ENCODE measurements at regions not wholly inside any gene's neighbourhood (a gene's known extent, or its start where the extent isn't known, plus 50 kb on each side); places are given as distances from the start of the nearest gene placed in this dataset.
A peak's percentile ranks its signal among the peaks of the same experiment; 100 is the strongest.

DNA sequence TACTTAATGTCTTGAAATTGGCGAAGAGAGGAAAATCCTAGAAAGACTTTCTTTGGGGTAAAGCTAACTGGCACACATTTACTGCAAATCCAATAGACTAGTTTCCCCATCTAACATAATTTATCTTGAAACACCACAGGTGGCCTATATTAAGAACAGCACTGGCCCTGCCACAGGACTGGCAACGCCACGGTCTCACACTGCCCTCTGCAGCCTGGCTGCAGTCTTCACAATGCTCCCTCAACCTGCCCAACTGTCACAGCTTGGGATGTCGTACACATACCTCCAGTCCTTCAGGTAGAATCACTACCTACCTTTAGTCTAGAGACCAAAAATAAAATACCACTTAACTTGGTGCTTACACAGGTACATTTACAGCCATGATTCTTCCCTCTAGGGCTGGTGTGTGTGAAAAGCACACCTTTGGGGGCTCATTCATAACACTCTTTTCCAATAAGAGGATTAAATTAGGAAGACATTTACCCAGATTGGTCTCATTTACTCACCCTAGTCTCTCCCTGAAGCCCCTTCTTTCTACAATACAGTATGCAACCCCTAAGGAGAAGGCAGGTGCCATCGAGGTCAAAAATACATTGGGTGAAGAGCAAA, 222.2 kb downstream of the C1D start:
- no peaks in the 10 kb centered on the region for H3K4me1 ChIP-seq (ENCODE audit: control insufficient read depth in 1 of 2, insufficient read depth in 2 of 2, low read length in 2 of 2)
- H3K27ac ChIP-seq (ENCODE audit: low read depth, low read length) = no peak overlapping the region
- no peak overlapping the region for H3K4me2 ChIP-seq (ENCODE audit: low read length)
- H4K20me1 ChIP-seq (ENCODE audit: insufficient read depth) = no peaks in the 10 kb centered on the region
- no peaks in the 10 kb centered on the region for H3K79me2 ChIP-seq (ENCODE audit: insufficient read depth, low read length)
- DNase-seq (ENCODE audit: low read depth, low spot score) (peak; percentile 32), ATAC-seq (peak; percentile 100)
- H3K27me3 ChIP-seq (ENCODE audit: insufficient read depth, low read length) = peaks cover 36% of the 10 kb centered on the region
- H2AFZ ChIP-seq (ENCODE audit: low read depth, low read length, poor library complexity, severe bottlenecking) = no peak overlapping the region
- no peak overlapping the region for H3K9ac ChIP-seq (ENCODE audit: low read length)
- intact Hi-C loops (cut with micrococcal nuclease) = loop anchor here (1.0 to 5.0 kb wide), 4 partner anchors 107 to 1828 kb away; no protein-coding TSS in a partner anchor
- ChIA-PET POLR2A (interaction anchor here (0.5 kb wide), 1 partner anchor 545 kb away, joined by 3 read pairs; no protein-coding TSS in a partner anchor), CTCF (interaction anchor here (1.0 to 2.4 kb wide), 4 partner anchors 107 to 1828 kb away, joined by 3 to 16 read pairs (median 7); no protein-coding TSS in a partner anchor), RAD21 (ENCODE audit: low non-redundant PET in 1 of 2, low total read pairs in 2 of 2, uncharacterized antibody in 2 of 2, unreplicated experiment in 2 of 2) (no interaction called here)
- no peaks in the 10 kb centered on the region for H3K9me3 ChIP-seq (ENCODE audit: control insufficient read depth in 1 of 2, insufficient read depth in 1 of 2, low read depth in 1 of 2, low read length in 2 of 2)
- BruUV-seq (replicated peaks) = no TSS peak
- H3K4me3 ChIP-seq (replicated peaks in 1 of 2; ENCODE audit: low read depth in 1 of 2, low read length in 2 of 2) = no peak overlapping the region
- H3K36me3 ChIP-seq (ENCODE audit: control insufficient read depth in 1 of 2, insufficient read depth in 2 of 2, low read length in 2 of 2) = no peaks in the 10 kb centered on the region
- TF ChIP-seq EZH2 (IDR thresholded peaks at IDR 0.05) = no peak
- TF ChIP-seq RAD21 (IDR thresholded peaks at IDR 0.05; ENCODE audit: low read depth) = peak; percentile 84
- TF ChIP-seq TCF7L2 (IDR thresholded peaks at IDR 0.05; ENCODE audit: borderline replicate concordance, extremely low read depth, insufficient read depth, insufficient read length) = no peak
- TF ChIP-seq, protein P1, sequence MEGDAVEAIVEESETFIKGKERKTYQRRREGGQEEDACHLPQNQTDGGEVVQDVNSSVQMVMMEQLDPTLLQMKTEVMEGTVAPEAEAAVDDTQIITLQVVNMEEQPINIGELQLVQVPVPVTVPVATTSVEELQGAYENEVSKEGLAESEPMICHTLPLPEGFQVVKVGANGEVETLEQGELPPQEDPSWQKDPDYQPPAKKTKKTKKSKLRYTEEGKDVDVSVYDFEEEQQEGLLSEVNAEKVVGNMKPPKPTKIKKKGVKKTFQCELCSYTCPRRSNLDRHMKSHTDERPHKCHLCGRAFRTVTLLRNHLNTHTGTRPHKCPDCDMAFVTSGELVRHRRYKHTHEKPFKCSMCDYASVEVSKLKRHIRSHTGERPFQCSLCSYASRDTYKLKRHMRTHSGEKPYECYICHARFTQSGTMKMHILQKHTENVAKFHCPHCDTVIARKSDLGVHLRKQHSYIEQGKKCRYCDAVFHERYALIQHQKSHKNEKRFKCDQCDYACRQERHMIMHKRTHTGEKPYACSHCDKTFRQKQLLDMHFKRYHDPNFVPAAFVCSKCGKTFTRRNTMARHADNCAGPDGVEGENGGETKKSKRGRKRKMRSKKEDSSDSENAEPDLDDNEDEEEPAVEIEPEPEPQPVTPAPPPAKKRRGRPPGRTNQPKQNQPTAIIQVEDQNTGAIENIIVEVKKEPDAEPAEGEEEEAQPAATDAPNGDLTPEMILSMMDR (IDR thresholded peaks at IDR 0.05 in 2 of 3, conservative IDR thresholded peaks at IDR 0.05 in 1 of 3; ENCODE audit: borderline replicate concordance in 1 of 3, insufficient read depth in 1 of 3, low read depth in 2 of 3, low read length in 2 of 3) = peak; percentile 48 to 79 (median 75); a peak in 5 of 6 replicates
- H3K9me2 ChIP-seq (ENCODE audit: insufficient read depth) = no peaks in the 10 kb centered on the region

DNA sequence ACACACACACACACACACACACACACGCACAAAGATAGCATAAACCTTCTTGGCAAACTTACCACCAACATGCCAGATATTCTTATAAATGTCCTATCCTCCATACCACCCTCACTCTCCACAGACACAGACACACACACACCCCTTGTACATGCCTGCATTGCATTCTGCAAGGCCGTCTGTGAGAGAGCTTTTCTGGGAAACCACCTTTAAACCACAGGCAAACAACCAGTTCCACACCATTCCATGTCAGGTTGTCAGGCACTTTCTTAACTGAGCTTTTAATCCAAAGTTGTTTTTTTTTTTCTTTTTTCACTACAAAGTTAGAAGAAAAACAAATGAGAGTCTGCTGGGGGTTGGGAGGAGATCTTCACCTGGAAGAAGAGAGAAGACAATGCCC, 221.1 kb downstream of the C1D start:
- ChIA-PET POLR2A (no interaction called here), CTCF (interaction anchor here (2.4 kb wide), 1 partner anchor 190 kb away, joined by 10 read pairs; no protein-coding TSS in a partner anchor), RAD21 (ENCODE audit: low non-redundant PET in 1 of 2, low total read pairs in 2 of 2, uncharacterized antibody in 2 of 2, unreplicated experiment in 2 of 2) (no interaction called here)
- no peak overlapping the region for H3K4me2 ChIP-seq (ENCODE audit: low read length)
- no peaks in the 10 kb centered on the region for H3K36me3 ChIP-seq (ENCODE audit: control insufficient read depth in 1 of 2, insufficient read depth in 2 of 2, low read length in 2 of 2)
- H3K79me2 ChIP-seq (ENCODE audit: insufficient read depth, low read length) = no peaks in the 10 kb centered on the region
- no peak overlapping the region for H3K27ac ChIP-seq (ENCODE audit: low read depth, low read length)
- TF ChIP-seq CEBPB (IDR thresholded peaks at IDR 0.05; ENCODE audit: low read depth) (no peak), ZNF274 (IDR thresholded peaks at IDR 0.05; ENCODE audit: low read depth, low read length) (no peak), ELF1 (IDR thresholded peaks at IDR 0.05; ENCODE audit: borderline replicate concordance, low read depth) (no peak), POLR2A (IDR thresholded peaks at IDR 0.05; ENCODE audit: borderline replicate concordance, extremely low read depth, insufficient read depth, insufficient read length) (no peak), EGR1 (IDR thresholded peaks at IDR 0.05; ENCODE audit: low read depth) (no peak)
- TF ChIP-seq, protein P2, sequence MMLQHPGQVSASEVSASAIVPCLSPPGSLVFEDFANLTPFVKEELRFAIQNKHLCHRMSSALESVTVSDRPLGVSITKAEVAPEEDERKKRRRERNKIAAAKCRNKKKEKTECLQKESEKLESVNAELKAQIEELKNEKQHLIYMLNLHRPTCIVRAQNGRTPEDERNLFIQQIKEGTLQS (IDR thresholded peaks at IDR 0.05) = no peak
- TF ChIP-seq, protein P3, sequence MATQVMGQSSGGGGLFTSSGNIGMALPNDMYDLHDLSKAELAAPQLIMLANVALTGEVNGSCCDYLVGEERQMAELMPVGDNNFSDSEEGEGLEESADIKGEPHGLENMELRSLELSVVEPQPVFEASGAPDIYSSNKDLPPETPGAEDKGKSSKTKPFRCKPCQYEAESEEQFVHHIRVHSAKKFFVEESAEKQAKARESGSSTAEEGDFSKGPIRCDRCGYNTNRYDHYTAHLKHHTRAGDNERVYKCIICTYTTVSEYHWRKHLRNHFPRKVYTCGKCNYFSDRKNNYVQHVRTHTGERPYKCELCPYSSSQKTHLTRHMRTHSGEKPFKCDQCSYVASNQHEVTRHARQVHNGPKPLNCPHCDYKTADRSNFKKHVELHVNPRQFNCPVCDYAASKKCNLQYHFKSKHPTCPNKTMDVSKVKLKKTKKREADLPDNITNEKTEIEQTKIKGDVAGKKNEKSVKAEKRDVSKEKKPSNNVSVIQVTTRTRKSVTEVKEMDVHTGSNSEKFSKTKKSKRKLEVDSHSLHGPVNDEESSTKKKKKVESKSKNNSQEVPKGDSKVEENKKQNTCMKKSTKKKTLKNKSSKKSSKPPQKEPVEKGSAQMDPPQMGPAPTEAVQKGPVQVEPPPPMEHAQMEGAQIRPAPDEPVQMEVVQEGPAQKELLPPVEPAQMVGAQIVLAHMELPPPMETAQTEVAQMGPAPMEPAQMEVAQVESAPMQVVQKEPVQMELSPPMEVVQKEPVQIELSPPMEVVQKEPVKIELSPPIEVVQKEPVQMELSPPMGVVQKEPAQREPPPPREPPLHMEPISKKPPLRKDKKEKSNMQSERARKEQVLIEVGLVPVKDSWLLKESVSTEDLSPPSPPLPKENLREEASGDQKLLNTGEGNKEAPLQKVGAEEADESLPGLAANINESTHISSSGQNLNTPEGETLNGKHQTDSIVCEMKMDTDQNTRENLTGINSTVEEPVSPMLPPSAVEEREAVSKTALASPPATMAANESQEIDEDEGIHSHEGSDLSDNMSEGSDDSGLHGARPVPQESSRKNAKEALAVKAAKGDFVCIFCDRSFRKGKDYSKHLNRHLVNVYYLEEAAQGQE (IDR thresholded peaks at IDR 0.05; ENCODE audit: low read depth) = no peak
- no peak overlapping the region for H3K9ac ChIP-seq (ENCODE audit: low read length)
- H3K9me3 ChIP-seq (ENCODE audit: control insufficient read depth in 1 of 2, insufficient read depth in 1 of 2, low read depth in 1 of 2, low read length in 2 of 2) = no peaks in the 10 kb centered on the region
- H3K4me1 ChIP-seq (ENCODE audit: control insufficient read depth in 1 of 2, insufficient read depth in 2 of 2, low read length in 2 of 2) = peaks cover 4 to 6% of the 10 kb centered on the region in 2 experiments; a peak in 3 of 4 replicates
- H3K27me3 ChIP-seq (ENCODE audit: insufficient read depth, low read length) = peaks cover 41% of the 10 kb centered on the region
- BruUV-seq (replicated peaks) = no TSS peak
- ATAC-seq = no peak
- intact Hi-C loops (cut with micrococcal nuclease) = loop anchor here (2.0 to 5.0 kb wide), 3 partner anchors 364 to 1829 kb away; no protein-coding TSS in a partner anchor
- no peak overlapping the region for H3K4me3 ChIP-seq (replicated peaks in 1 of 2; ENCODE audit: low read depth in 1 of 2, low read length in 2 of 2)
- DNase-seq (ENCODE audit: low read depth, low spot score) = no peak
- H3K9me2 ChIP-seq (ENCODE audit: insufficient read depth) = no peaks in the 10 kb centered on the region
- no peaks in the 10 kb centered on the region for H4K20me1 ChIP-seq (ENCODE audit: insufficient read depth)
- no peak overlapping the region for H2AFZ ChIP-seq (ENCODE audit: low read depth, low read length, poor library complexity, severe bottlenecking)

Data from HCT116 (cell line).